IMR-90 (cell line): ENCODE measurements at regions not wholly inside any gene's neighbourhood (a gene's known extent, or its start where the extent isn't known, plus 50 kb on each side); places are given as distances from the start of the nearest gene placed in this dataset.

Source experiments
- ATAC-seq: fragments of 200-7000 bp; cut with Tn5 transposase; 2 replicates; pipeline ENCODE4 v1.9.1; 2020; ENCODE audit warnings: low read depth, mild to moderate bottlenecking, moderate library complexity
- BruUV-seq: library from RNA; stranded (reverse); fragments of 400-500 nt; replicated peaks from 2 replicates; lab custom pipeline; 2021; lab: Mats Ljungman, UMichigan
- CTCF ChIA-PET: fragments of 300-600 bp; formaldehyde crosslinking; extraction: SDS; loops from one replicate; lab custom pipeline; 2021; ENCODE audit warnings: antibody characterized with exemption; lab: Yijun Ruan, JAX
- POLR2A ChIA-PET: fragments of 300-600 bp; sonication (Branson Sonifier 250); formaldehyde crosslinking; loops from one replicate; lab custom pipeline; 2022; ENCODE audit warnings: antibody characterized with exemption; ENCODE audit not compliant: unreplicated experiment; lab: Charles Lee
- DNase-seq: peaks from one replicate; pipeline ENCODE4 v3.0.0; 2013
- H2AFZ ChIP-seq: replicated peaks from 2 replicates; pipeline ENCODE3; 2013; ENCODE audit warnings: low read length, mild to moderate bottlenecking; ENCODE audit not compliant: poor library complexity
- H2AK5ac ChIP-seq: 2 replicates; pipeline ENCODE4 v1.6.1; 2013; ENCODE audit warnings: low read depth, low read length, inconsistent platforms
- H2AK9ac ChIP-seq: replicated peaks from 2 replicates; pipeline ENCODE3; 2013; ENCODE audit warnings: mild to moderate bottlenecking, low read depth, low read length, moderate library complexity; ENCODE audit not compliant: poor library complexity
- H2BK120ac ChIP-seq: 2 replicates; pipeline ENCODE4 v1.6.1; 2013; ENCODE audit warnings: low read depth, low read length, inconsistent platforms
- H2BK15ac ChIP-seq: 3 replicates; pipeline ENCODE4 v1.6.1; 2013; ENCODE audit warnings: low read depth, low read length, inconsistent platforms
- H2BK20ac ChIP-seq: 2 replicates; pipeline ENCODE4 v1.6.1; 2013; ENCODE audit warnings: low read depth, mild to moderate bottlenecking, inconsistent platforms, low read length, moderate library complexity
- H2BK5ac ChIP-seq: 2 replicates; pipeline ENCODE4 v1.6.1; 2013; ENCODE audit warnings: mild to moderate bottlenecking, low read depth, low read length, inconsistent platforms; ENCODE audit not compliant: poor library complexity, severe bottlenecking
- H3K14ac ChIP-seq: replicated peaks from 2 replicates; pipeline ENCODE4 v1.6.1; 2013; ENCODE audit warnings: low read depth, low read length, inconsistent platforms
- H3K18ac ChIP-seq: 2 replicates; pipeline ENCODE4 v1.6.1; 2013; ENCODE audit warnings: low read depth, low read length, control low read depth
- H3K23ac ChIP-seq: 2 replicates; pipeline ENCODE4 v1.6.1; 2013; ENCODE audit warnings: low read depth, low read length, inconsistent platforms
- H3K27ac ChIP-seq: 2 replicates; pipeline ENCODE4 v1.5.1; 2013; ENCODE audit warnings: mild to moderate bottlenecking, control low read depth, low read length; ENCODE audit not compliant: insufficient read depth
- H3K27me3 ChIP-seq: 2 replicates; pipeline ENCODE4 v1.6.1; 2013; ENCODE audit warnings: low read length; ENCODE audit not compliant: control insufficient read depth, insufficient read depth
- H3K36me3 ChIP-seq: 2 replicates; pipeline ENCODE4 v1.6.1; 2013; ENCODE audit warnings: low read length, mixed read lengths; ENCODE audit not compliant: control insufficient read depth, insufficient read depth
- H3K4ac ChIP-seq: 2 replicates; pipeline ENCODE4 v1.6.1; 2013; ENCODE audit warnings: low read depth, low read length, inconsistent platforms
- H3K4me1 ChIP-seq: 2 replicates; pipeline ENCODE4 v1.6.1; 2013; ENCODE audit warnings: low read length, mixed read lengths; ENCODE audit not compliant: control insufficient read depth, insufficient read depth
- H3K4me2 ChIP-seq: 2 replicates; pipeline ENCODE4 v1.6.1; 2013; ENCODE audit warnings: low read depth, mild to moderate bottlenecking, control low read depth, low read length, moderate library complexity
- H3K4me3 ChIP-seq: 2 replicates; pipeline ENCODE4 v1.5.1; 2013; ENCODE audit warnings: low read depth, mild to moderate bottlenecking, control low read depth, low read length, moderate library complexity; ENCODE audit not compliant: insufficient read depth
- H3K56ac ChIP-seq: 2 replicates; pipeline ENCODE4 v1.6.1; 2013; ENCODE audit warnings: low read length, inconsistent platforms; ENCODE audit not compliant: insufficient read depth; ENCODE audit errors: extremely low read depth
- H3K79me1 ChIP-seq, 2 experiments: 2 replicates each; pipeline ENCODE4 v1.6.1; 2013; ENCODE audit warnings: low read length in 2 of 2, inconsistent platforms in 1 of 2, low read depth in 1 of 2
- H3K9ac ChIP-seq: 2 replicates; pipeline ENCODE4 v1.6.1; 2013; ENCODE audit warnings: low read depth, low read length, control low read depth
- H3K9me1 ChIP-seq: 2 replicates; pipeline ENCODE4 v1.6.1; 2013; ENCODE audit warnings: low read length, inconsistent platforms; ENCODE audit not compliant: insufficient read depth
- H3K9me3 ChIP-seq: 2 replicates; pipeline ENCODE4 v1.6.1; 2013; ENCODE audit warnings: low read length; ENCODE audit not compliant: control insufficient read depth, insufficient read depth
- H4K20me1 ChIP-seq: 2 replicates; pipeline ENCODE4 v1.6.1; 2013; ENCODE audit warnings: low read length, inconsistent platforms; ENCODE audit not compliant: insufficient read depth
- H4K5ac ChIP-seq: 2 replicates; pipeline ENCODE4 v1.6.1; 2013; ENCODE audit warnings: mild to moderate bottlenecking, low read depth, low read length, control low read depth
- H4K8ac ChIP-seq, 2 experiments: 2 replicates each; pipeline ENCODE4 v1.6.1; 2013; ENCODE audit warnings: low read depth in 2 of 2, low read length in 2 of 2, control low read depth in 1 of 2, inconsistent platforms in 1 of 2
- H4K91ac ChIP-seq: 2 replicates; pipeline ENCODE4 v1.6.1; 2013; ENCODE audit warnings: low read depth, low read length, inconsistent platforms; ENCODE audit not compliant: insufficient read depth
- BHLHE40 ChIP-seq: fragments of 150-350 bp; IDR thresholded peaks from 2 replicates; pipeline ENCODE4 v1.6.1; 2016; ENCODE audit warnings: mild to moderate bottlenecking, low read depth, low read length
- CEBPB ChIP-seq: IDR thresholded peaks from 2 replicates; pipeline ENCODE4 v1.6.1; 2012; ENCODE audit warnings: low read depth, low read length, improper control_type of control experiment
- CHD1 ChIP-seq: IDR thresholded peaks from 2 replicates; pipeline ENCODE4 v1.6.1; 2012; ENCODE audit warnings: low read depth, low read length, improper control_type of control experiment
- MAZ ChIP-seq: IDR thresholded peaks from 2 replicates; pipeline ENCODE4 v1.6.1; 2012; ENCODE audit warnings: low read depth, mild to moderate bottlenecking, low read length, improper control_type of control experiment, moderate library complexity, borderline replicate concordance
- NFE2L2 ChIP-seq: fragments of 150-350 bp; IDR thresholded peaks from 2 replicates; pipeline ENCODE4 v1.6.1; 2016; ENCODE audit warnings: low read depth, mild to moderate bottlenecking, low read length
- RAD21 ChIP-seq: IDR thresholded peaks from 2 replicates; pipeline ENCODE4 v1.6.1; 2012; ENCODE audit warnings: low read length, improper control_type of control experiment
- RCOR1 ChIP-seq: IDR thresholded peaks from 2 replicates; pipeline ENCODE4 v1.6.1; 2012; ENCODE audit warnings: mild to moderate bottlenecking, low read length, improper control_type of control experiment; ENCODE audit not compliant: insufficient replicate concordance
- RFX5 ChIP-seq: IDR thresholded peaks from 2 replicates; pipeline ENCODE4 v1.8.0; 2012; ENCODE audit warnings: low read depth, mild to moderate bottlenecking, low read length, moderate library complexity
- SMC3 ChIP-seq: fragments of 150-350 bp; IDR thresholded peaks from 2 replicates; pipeline ENCODE4 v1.6.1; 2016; ENCODE audit warnings: low read depth, mild to moderate bottlenecking, antibody characterized with exemption, low read length, moderate library complexity
- WGBS, 2 experiments: methylation state at CpG; one replicate each; pipeline versions ENCODE4 v1.1.5 to v1.1.7; 2013; ENCODE audit warnings: missing lambda C conversion rate in 2 of 2; ENCODE audit not compliant: insufficient read length in 1 of 2; ENCODE audit errors: extremely low coverage in 2 of 2; 5-methylcytosine and 5-hydroxymethylcytosine counted together
- dilution Hi-C: fragments of 300-500 bp; cut with HindIII; formaldehyde crosslinking; loops from one replicate; pipeline ENCODE4 v1.14.3; 2018; ENCODE audit warnings: low sequenced_read_pairs; ENCODE audit not compliant: unreplicated experiment
- in situ Hi-C: fragments of 300-500 bp; cut with MboI; formaldehyde crosslinking; loops from 3 replicates; pipeline ENCODE4 v1.14.3; 2019; ENCODE audit warnings: low sequenced_read_pairs, inconsistent platforms, mixed read lengths
- intact Hi-C: fragments of 100-400 bp; cut with micrococcal nuclease; formaldehyde crosslinking; loops from 2 replicates; pipeline ENCODE4 v1.10.0; 2022
- TF ChIP-seq, protein P1 (sequence below): fragments of 150-350 bp; IDR thresholded peaks from 2 replicates; pipeline ENCODE4 v1.6.1; 2016; ENCODE audit warnings: low read depth, mild to moderate bottlenecking, low read length, moderate library complexity, borderline replicate concordance
- TF ChIP-seq, protein P2 (sequence below): fragments of 150-350 bp; IDR thresholded peaks from 2 replicates; pipeline ENCODE4 v1.6.1; 2017; ENCODE audit warnings: mild to moderate bottlenecking, antibody characterized with exemption, low read length, low read depth
- TF ChIP-seq, protein P3 (sequence below): conservative IDR thresholded peaks from 2 replicates; pipeline ENCODE4 v1.5.1; 2012; ENCODE audit warnings: mild to moderate bottlenecking, low read depth, low read length, improper control_type of control experiment

DNA sequence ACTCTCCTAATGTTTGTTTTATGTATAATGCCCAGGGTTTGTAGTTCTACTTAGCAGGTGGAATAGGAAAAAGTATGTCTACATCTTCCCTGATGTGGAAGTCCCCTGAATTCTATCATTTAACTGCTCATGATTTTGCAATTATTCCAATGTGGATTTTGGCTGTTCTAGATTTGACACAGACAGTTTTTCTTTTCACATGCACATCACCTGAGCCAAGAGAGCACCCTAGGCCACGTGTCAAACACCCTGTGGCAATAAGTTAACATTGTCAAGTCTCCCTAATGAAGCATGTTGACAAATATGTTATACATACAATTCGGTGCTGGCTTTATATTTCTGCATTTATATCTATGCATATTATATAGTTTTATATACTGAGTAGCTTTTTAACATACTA, 70.0 kb upstream of the SUCLG2 start:
- no CpG with 5 or more reads among the region's 2 CpGs for WGBS, 2 experiments
- H4K20me1 ChIP-seq, result no peaks in the 10 kb centered on the region
- H3K4me3 ChIP-seq, result no peak overlapping the region
- no peaks in the 10 kb centered on the region for H3K36me3 ChIP-seq
- no peak overlapping the region for H2BK20ac ChIP-seq
- H2AFZ ChIP-seq, result no peak overlapping the region
- no peak overlapping the region for H4K5ac ChIP-seq
- no TSS peak for BruUV-seq
- H3K23ac ChIP-seq, result no peak overlapping the region
- DNase-seq (no peak), ATAC-seq (no peak)
- no peak overlapping the region for H4K8ac ChIP-seq
- H3K79me1 ChIP-seq, result no peaks in the 10 kb centered on the region
- no peak overlapping the region for H2BK120ac ChIP-seq
- H3K9me3 ChIP-seq, result no peaks in the 10 kb centered on the region
- H3K27ac ChIP-seq, result no peak overlapping the region
- no peak overlapping the region for H3K18ac ChIP-seq
- H3K56ac ChIP-seq, result no peak overlapping the region
- no peak overlapping the region for H2BK5ac ChIP-seq
- no peak overlapping the region for H4K91ac ChIP-seq
- H3K27me3 ChIP-seq, result no peaks in the 10 kb centered on the region
- no peak overlapping the region for H2AK9ac ChIP-seq
- no peak overlapping the region for H2AK5ac ChIP-seq
- H3K14ac ChIP-seq, result no peak overlapping the region
- TF ChIP-seq, protein P1, sequence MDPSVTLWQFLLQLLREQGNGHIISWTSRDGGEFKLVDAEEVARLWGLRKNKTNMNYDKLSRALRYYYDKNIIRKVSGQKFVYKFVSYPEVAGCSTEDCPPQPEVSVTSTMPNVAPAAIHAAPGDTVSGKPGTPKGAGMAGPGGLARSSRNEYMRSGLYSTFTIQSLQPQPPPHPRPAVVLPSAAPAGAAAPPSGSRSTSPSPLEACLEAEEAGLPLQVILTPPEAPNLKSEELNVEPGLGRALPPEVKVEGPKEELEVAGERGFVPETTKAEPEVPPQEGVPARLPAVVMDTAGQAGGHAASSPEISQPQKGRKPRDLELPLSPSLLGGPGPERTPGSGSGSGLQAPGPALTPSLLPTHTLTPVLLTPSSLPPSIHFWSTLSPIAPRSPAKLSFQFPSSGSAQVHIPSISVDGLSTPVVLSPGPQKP, result no peak
- TF ChIP-seq RFX5 (no peak), RCOR1 (no peak), NFE2L2 (no peak), CEBPB (no peak), RAD21 (no peak), MAZ (no peak), SMC3 (no peak), CHD1 (no peak), BHLHE40 (no peak)
- TF ChIP-seq, protein P2, sequence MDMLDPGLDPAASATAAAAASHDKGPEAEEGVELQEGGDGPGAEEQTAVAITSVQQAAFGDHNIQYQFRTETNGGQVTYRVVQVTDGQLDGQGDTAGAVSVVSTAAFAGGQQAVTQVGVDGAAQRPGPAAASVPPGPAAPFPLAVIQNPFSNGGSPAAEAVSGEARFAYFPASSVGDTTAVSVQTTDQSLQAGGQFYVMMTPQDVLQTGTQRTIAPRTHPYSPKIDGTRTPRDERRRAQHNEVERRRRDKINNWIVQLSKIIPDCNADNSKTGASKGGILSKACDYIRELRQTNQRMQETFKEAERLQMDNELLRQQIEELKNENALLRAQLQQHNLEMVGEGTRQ, result no peak
- TF ChIP-seq, protein P3, sequence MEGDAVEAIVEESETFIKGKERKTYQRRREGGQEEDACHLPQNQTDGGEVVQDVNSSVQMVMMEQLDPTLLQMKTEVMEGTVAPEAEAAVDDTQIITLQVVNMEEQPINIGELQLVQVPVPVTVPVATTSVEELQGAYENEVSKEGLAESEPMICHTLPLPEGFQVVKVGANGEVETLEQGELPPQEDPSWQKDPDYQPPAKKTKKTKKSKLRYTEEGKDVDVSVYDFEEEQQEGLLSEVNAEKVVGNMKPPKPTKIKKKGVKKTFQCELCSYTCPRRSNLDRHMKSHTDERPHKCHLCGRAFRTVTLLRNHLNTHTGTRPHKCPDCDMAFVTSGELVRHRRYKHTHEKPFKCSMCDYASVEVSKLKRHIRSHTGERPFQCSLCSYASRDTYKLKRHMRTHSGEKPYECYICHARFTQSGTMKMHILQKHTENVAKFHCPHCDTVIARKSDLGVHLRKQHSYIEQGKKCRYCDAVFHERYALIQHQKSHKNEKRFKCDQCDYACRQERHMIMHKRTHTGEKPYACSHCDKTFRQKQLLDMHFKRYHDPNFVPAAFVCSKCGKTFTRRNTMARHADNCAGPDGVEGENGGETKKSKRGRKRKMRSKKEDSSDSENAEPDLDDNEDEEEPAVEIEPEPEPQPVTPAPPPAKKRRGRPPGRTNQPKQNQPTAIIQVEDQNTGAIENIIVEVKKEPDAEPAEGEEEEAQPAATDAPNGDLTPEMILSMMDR, result no peak
- CTCF ChIA-PET, result no interaction called here
- H3K4ac ChIP-seq, result no peak overlapping the region
- H3K4me2 ChIP-seq, result no peak overlapping the region
- H3K9me1 ChIP-seq, result no peaks in the 10 kb centered on the region
- H2BK15ac ChIP-seq, result no peak overlapping the region
- intact Hi-C loops, result no loop called here
- dilution Hi-C loops, result no loop called here
- H3K4me1 ChIP-seq, result no peaks in the 10 kb centered on the region
- H3K9ac ChIP-seq, result no peak overlapping the region
- POLR2A ChIA-PET, result no interaction called here
- in situ Hi-C loops, result no loop called here
